ENCODE measurements at regions not wholly inside any gene's neighbourhood (a gene's known extent, or its start where the extent isn't known, plus 50 kb on each side); places are given as distances from the start of the nearest gene placed in this dataset.

DNA sequence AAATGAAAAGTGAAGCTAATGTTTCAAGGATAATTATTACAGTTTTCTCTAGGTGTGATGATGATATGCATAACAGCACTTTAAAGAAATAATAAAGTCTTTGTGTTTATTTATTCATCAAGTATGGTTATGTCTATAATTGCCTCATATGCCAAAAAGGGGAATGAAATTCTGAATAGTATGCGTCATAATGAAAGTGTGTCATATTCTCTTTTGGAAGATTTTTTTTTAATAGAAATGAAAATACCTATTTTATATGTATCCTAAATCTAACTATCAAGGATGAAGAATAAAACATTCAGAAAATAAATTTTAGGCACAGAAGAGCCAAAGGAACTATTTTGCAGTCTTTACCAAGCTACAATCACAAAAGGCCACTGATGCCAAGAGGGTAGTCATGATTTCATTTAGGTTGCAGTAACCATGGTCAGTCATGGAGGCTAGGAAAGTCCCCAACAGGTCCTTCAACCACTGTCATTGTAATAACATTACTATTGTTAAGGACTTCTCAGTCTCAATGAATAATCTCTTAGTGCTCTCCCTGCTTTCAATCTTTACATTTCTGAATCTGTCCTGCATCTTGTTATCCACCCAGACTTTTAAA is 712.5 kb downstream of the DCDC2C start:
- Mint-ChIP-seq H3K4me3 (no peak overlapping the region), H3K27ac (no peak overlapping the region), H3K36me3 (no peaks in the 10 kb centered on the region), H3K4me1 (ENCODE audit: low read depth) (no peaks in the 10 kb centered on the region), H3K27me3 (no peaks in the 10 kb centered on the region), H3K9me3 (ENCODE audit: low read depth) (peaks cover 10% of the 10 kb centered on the region)

DNA sequence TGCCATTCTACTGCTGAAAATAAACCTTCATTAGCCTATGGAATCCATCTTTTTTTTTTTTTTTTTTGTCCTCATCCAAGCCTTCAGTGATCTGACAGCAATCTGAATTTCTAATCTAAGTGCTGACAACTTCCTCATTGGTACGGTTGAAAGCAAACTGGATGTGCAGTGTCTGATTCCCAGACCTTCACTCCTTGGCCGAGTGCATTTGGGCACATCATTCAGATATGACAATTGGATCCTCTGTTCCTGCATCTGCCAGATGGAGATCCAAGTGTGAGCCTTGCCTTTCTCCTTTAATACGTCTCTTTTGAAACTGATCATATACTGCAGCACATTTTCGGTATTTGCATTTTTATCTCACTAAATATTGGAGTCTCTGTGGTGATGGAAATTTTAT is 713.1 kb downstream of the DCDC2C start:
- Mint-ChIP-seq H3K27me3 (no peaks in the 10 kb centered on the region), H3K4me3 (no peak overlapping the region), H3K4me1 (ENCODE audit: low read depth) (no peaks in the 10 kb centered on the region), H3K27ac (no peak overlapping the region), H3K9me3 (ENCODE audit: low read depth) (peaks cover 11% of the 10 kb centered on the region), H3K36me3 (no peaks in the 10 kb centered on the region)

DNA sequence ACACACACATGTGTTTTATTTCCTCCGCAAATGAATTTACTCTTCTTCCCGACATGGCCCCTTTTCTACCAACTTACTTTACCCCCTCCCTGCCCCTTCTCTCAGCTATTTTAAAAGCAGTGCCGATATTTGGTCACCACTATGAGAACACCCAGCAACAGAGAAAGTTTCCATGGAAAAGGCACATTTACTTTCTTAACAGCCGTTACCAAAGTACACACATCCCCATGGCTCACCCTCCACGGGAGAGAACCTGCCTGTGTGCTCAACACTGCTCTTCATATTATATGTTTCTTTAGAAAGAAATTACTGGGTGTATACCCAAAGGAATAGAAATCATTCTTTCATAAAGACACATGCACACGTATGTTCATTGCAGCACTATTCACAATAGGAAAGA is 714.4 kb downstream of the DCDC2C start:
- no peaks in the 10 kb centered on the region for H3K27me3 Mint-ChIP-seq
- no peaks in the 10 kb centered on the region for H3K36me3 Mint-ChIP-seq
- H3K4me1 Mint-ChIP-seq (ENCODE audit: low read depth) = no peaks in the 10 kb centered on the region
- no peak overlapping the region for H3K27ac Mint-ChIP-seq
- H3K4me3 Mint-ChIP-seq = no peak overlapping the region
- peaks cover 6% of the 10 kb centered on the region for H3K9me3 Mint-ChIP-seq (ENCODE audit: low read depth)

DNA sequence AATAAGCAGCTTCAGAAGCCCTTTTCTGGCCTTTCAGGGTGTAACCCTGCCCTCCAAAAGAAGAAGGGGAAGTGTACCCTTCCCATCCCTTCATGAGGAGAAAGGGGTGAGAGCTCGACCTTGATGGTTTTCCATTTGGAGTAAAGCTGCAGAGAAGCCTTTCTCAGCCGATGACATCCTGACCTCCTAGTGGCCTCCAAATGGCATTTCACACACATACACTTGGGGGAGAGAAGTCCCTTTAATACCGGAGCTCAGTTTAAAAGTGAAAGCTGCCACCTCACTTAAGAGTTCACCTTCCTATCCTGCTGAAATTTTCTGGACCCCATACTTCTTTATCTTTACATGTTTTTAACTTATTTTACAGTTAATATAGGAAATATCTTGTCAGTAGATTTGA is 716.7 kb downstream of the DCDC2C start:
- H3K36me3 Mint-ChIP-seq = no peaks in the 10 kb centered on the region
- H3K9me3 Mint-ChIP-seq (ENCODE audit: low read depth) = peaks cover 10% of the 10 kb centered on the region
- H3K4me1 Mint-ChIP-seq (ENCODE audit: low read depth) = no peaks in the 10 kb centered on the region
- H3K27me3 Mint-ChIP-seq = no peaks in the 10 kb centered on the region
- no peak overlapping the region for H3K4me3 Mint-ChIP-seq
- H3K27ac Mint-ChIP-seq = no peak overlapping the region

DNA sequence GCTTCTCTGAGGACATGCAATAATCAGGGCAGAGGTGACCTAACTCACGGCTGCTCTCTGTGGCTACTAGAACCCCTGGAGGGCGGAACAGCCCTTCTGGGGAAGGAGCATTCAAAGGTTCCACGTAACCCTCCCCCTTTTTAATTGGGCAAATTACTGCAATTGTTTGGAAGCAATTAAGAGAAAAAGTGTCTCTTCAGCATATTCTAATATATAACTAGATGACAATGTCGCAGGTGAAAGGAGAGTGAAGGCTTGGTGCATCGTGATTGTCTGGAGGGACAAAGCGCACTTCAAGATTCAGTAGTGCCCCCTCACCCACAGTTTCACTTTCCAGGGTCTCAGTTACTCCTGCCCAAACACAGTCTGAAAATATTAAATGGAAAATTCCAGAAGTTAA is 720.8 kb downstream of the DCDC2C start:
- Mint-ChIP-seq H3K27me3 (no peaks in the 10 kb centered on the region), H3K36me3 (no peaks in the 10 kb centered on the region)

DNA sequence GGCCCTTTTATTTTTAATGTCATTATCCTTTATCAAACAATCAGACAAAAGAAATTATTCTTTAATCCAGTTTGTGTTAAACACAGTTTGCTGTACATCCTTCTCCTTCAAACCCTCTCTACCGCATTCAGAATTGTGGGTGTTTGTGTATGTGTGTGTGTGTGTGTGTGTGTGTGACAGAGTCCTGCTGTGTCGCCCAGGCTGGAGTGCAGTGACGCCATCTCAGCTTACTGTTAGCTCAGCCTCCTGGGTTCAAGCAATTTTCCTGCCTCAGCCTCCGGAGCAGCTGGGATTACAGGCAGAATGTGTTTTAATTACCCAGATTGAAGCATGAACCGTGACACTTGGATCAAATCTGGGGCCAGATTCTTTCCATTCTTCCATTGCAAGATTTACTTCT is 723.7 kb downstream of the DCDC2C start:
- no peak overlapping the region for H3K27ac Mint-ChIP-seq
- no peaks in the 10 kb centered on the region for H3K36me3 Mint-ChIP-seq
- H3K27me3 Mint-ChIP-seq = no peaks in the 10 kb centered on the region
- no peak overlapping the region for H3K4me3 Mint-ChIP-seq
- H3K4me1 Mint-ChIP-seq (ENCODE audit: low read depth) = no peaks in the 10 kb centered on the region
- H3K9me3 Mint-ChIP-seq (ENCODE audit: low read depth) = peaks cover 4% of the 10 kb centered on the region

More for the DNA sequence above, 720.8 kb downstream of the DCDC2C start:
- no peak overlapping the region for H3K27ac Mint-ChIP-seq
- H3K9me3 Mint-ChIP-seq (ENCODE audit: low read depth) = peaks cover 7% of the 10 kb centered on the region
- H3K4me3 Mint-ChIP-seq = no peak overlapping the region
- H3K4me1 Mint-ChIP-seq (ENCODE audit: low read depth) = no peaks in the 10 kb centered on the region

DNA sequence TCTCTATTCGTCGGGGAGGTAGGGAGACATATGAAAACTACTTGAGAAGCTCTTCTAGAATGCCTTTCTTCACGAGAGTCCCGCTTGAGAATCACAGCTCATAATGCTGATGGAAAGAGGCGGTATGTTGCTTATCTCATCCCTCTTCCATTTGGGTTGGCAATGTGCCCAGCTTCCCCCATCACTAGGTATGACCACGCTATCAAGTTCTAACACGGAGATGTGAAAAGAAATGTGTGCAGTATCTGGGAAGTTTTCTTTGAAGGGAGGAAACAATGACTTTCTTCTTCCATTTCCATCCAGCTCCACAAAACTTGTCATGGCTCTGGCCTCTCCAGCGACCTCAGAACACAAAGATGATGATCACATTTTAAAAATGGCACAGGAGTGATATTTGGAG is 742.4 kb downstream of the DCDC2C start:
- no peaks in the 10 kb centered on the region for H3K27me3 Mint-ChIP-seq
- H3K4me1 Mint-ChIP-seq (ENCODE audit: low read depth) = no peaks in the 10 kb centered on the region
- H3K9me3 Mint-ChIP-seq (ENCODE audit: low read depth) = peaks cover 8% of the 10 kb centered on the region
- H3K36me3 Mint-ChIP-seq = no peaks in the 10 kb centered on the region
- H3K4me3 Mint-ChIP-seq = no peak overlapping the region
- H3K27ac Mint-ChIP-seq = no peak overlapping the region

DNA sequence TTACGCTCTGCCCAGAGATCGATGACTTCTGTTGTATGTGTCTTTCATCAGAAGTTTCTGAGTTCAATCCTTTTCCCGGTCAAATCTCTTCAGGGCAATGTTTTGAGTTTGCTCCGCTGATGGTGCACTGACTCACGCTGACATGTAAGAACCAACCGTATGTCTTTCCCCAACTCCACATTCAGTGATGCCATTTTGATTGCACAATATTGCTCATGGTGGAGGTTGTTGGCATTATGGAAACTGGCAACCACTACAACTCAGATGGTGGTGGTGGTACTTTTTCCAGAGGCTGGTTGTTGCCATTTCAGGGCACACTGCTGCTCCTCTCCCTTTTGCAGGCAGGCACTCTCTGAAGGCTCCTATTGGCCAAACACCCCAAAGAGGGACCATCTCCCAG is 751.5 kb downstream of the DCDC2C start:
- Mint-ChIP-seq H3K27me3 (no peaks in the 10 kb centered on the region), H3K27ac (no peak overlapping the region), H3K4me1 (ENCODE audit: low read depth) (no peaks in the 10 kb centered on the region), H3K36me3 (no peaks in the 10 kb centered on the region), H3K4me3 (no peak overlapping the region), H3K9me3 (ENCODE audit: low read depth) (peaks cover 9% of the 10 kb centered on the region)

DNA sequence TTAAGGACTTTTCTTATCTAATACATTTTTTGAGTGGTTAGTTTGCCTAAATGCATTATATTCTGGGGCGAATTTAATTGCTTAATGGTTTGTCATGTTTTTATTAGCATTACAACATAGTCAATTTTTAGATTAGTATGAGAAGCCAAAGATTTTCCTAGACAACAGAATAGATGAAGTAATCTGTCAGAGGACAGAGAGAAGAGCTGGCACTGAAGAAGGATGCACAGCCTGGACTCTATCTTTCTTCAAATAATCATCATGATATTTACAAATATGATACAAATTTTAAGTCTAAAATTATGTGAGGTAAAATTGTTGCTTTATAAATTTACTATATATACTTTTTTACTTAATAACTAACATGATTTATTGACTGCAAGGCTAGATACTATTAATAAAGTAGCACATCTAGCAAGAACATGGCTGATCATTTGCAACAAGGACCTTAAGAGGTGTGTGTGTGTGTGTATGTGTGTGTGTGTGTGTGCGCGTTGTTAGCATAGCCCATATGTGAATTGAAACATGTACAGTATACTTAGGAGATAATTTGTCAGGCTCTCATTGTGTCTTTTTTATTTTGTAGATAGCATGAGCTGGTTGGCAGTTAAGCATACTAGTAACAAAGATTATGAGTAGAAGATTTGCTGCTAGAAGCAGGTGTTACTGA is 752.2 kb downstream of the DCDC2C start:
- H3K27ac Mint-ChIP-seq = no peak overlapping the region
- no peaks in the 10 kb centered on the region for H3K27me3 Mint-ChIP-seq
- H3K36me3 Mint-ChIP-seq = no peaks in the 10 kb centered on the region
- H3K9me3 Mint-ChIP-seq (ENCODE audit: low read depth) = peaks cover 9% of the 10 kb centered on the region
- H3K4me3 Mint-ChIP-seq = no peak overlapping the region
- H3K4me1 Mint-ChIP-seq (ENCODE audit: low read depth) = no peaks in the 10 kb centered on the region

DNA sequence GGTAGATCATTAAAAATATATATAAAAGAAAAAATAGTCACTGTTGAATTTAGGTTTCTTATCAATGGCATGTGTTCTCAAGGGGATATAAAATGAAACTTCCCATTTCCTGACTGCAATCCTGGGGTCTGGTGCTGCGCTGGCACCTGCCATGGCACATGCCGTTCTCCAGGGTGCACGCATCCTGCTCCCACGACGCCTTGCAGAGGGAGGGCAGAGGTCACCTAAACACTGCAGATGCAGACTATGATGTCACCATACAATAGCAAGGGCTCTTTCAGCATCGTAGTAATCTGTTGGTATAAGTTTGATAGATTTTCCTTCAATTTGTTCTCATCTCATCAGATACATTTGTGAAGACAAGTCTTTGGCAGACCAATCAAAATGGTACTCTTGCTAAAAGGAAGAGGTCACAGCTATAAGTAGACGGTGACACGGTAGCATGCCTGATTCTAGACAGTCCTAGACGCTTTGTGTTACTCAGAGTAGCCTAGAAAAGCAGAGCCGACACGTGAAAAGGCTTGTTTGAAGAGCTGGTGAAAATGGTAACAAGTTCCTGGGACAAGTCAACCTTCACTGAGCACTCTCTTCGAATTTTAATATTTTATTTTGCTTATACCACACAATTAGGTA is 761.4 kb downstream of the DCDC2C start:
- H3K4me3 Mint-ChIP-seq = no peak overlapping the region
- H3K9me3 Mint-ChIP-seq (ENCODE audit: low read depth) = no peaks in the 10 kb centered on the region
- no peaks in the 10 kb centered on the region for H3K36me3 Mint-ChIP-seq
- H3K27ac Mint-ChIP-seq = no peak overlapping the region
- H3K27me3 Mint-ChIP-seq = no peaks in the 10 kb centered on the region
- no peaks in the 10 kb centered on the region for H3K4me1 Mint-ChIP-seq (ENCODE audit: low read depth)

DNA sequence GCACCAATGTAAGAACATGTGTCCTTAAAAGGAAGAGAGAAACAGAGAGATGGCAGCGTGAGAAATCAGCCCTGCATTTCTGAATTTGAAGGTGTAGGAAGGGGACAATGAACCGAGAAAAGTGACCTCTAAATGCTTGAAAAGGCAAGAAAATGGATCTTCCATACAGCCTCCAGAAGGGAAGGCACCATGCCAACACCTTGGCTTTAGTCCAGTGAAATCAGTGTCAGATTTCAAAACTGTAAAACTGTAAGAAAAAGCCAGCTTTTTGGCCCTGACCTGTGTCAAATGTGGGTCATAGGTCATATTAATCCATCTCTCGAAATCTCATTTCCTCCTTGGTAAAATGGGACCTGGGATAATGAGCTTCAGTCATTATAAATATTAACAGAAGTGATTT is 762.3 kb downstream of the DCDC2C start:
- Mint-ChIP-seq H3K27me3 (no peaks in the 10 kb centered on the region), H3K36me3 (no peaks in the 10 kb centered on the region), H3K4me3 (no peak overlapping the region), H3K9me3 (ENCODE audit: low read depth) (no peaks in the 10 kb centered on the region), H3K27ac (no peak overlapping the region), H3K4me1 (ENCODE audit: low read depth) (no peaks in the 10 kb centered on the region)

DNA sequence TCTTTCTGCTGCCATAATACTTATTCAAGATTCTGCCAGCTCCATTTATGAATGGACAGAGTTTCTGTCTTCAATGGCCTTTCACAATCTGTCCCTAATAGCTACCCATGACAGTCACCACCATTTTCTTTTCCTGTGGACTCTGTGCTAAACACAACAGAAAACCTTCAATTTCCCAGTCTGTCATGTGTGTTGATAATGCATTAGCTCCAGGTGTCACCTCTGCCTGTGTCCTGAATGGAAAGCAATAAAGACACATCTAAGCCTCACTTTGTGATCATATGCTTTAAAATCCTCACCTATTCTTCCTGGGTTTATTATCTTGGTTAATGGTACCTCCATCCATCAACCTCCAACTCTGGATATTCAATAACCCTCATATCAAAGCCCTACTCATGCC is 772.2 kb downstream of the DCDC2C start:
- H3K4me3 Mint-ChIP-seq = no peak overlapping the region
- no peaks in the 10 kb centered on the region for H3K4me1 Mint-ChIP-seq (ENCODE audit: low read depth)
- no peaks in the 10 kb centered on the region for H3K9me3 Mint-ChIP-seq (ENCODE audit: low read depth)
- no peak overlapping the region for H3K27ac Mint-ChIP-seq
- H3K27me3 Mint-ChIP-seq = no peaks in the 10 kb centered on the region
- no peaks in the 10 kb centered on the region for H3K36me3 Mint-ChIP-seq

DNA sequence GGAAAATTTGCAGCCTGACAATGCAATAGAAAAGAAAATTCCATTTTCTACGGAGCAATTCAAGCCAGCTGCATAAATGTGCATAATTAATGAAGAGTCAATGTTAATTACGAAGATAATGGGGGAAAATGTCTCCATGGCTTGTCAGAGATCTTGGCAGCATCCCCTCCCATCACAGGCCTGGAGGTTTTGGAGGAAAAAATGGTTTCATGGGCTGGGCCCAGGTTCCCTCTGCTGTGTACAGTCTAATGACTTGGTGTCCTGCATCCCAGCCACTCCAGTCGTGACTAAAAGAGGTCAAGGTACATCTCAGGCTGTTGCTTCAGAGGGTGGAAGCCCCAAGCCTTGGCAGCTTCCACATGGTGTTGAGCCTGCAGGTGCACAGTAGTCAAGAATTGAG is 779.7 kb downstream of the DCDC2C start:
- Mint-ChIP-seq H3K27me3 (no peaks in the 10 kb centered on the region), H3K9me3 (ENCODE audit: low read depth) (peaks cover 3% of the 10 kb centered on the region), H3K27ac (no peak overlapping the region), H3K36me3 (no peaks in the 10 kb centered on the region), H3K4me1 (ENCODE audit: low read depth) (no peaks in the 10 kb centered on the region), H3K4me3 (no peak overlapping the region)

DNA sequence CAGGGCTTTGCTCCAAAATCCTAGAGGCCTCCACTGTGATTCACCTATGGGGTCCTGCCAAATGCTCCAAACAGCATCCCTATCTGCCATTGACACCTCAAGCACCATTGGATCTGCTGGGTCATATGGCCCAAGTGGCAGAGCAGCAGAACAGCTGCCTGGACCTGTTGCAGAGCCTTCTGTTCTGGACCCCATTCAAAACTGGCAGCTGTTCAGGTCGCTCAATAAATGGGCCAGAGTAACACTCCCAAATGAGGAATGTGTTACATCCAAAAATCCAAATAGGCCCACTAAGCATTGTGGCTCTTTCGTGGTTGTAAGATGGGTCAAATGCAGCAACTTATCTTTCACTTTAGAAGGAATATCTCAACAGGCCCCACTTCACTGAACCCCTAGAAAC is 783.6 kb downstream of the DCDC2C start:
- Mint-ChIP-seq H3K36me3 (no peaks in the 10 kb centered on the region), H3K27me3 (no peaks in the 10 kb centered on the region), H3K4me3 (no peak overlapping the region), H3K9me3 (ENCODE audit: low read depth) (no peaks in the 10 kb centered on the region), H3K27ac (no peak overlapping the region), H3K4me1 (ENCODE audit: low read depth) (no peaks in the 10 kb centered on the region)

DNA sequence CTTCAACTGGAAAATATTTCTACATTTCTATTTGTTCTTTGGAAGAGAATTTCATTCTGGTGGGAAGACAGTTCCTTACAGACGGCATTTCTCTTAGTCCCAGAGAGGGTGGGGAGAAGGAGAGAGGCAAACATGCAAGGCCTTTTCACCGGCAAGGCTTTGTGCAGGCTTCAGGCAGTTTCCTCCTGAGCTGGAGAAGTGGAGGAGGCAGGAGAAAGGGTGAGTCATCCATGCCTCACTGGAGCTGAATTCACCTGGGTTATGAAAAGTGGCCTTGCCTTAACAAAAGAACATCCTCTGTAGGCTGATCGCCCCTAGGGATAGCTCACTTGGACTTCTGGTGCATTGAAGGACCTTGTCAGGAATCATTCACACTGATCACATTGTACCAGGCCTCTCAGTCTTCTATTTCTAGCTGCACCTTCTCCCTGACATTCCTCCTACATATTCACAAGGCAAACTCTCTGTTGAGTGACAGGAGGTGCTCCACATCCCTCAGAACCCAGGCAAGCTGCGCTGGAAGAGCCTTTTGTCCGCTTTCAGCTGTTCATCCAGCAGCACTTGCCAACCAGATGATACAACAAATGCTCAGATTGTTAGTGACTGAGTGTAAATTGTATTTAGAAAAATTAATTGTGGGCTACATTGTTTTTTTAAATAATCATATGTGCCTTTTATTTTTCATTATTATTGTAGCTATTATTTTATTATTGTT is 796.1 kb downstream of the DCDC2C start:
- Mint-ChIP-seq H3K4me3 (no peak overlapping the region), H3K27ac (no peak overlapping the region), H3K36me3 (no peaks in the 10 kb centered on the region), H3K9me3 (ENCODE audit: low read depth) (peaks cover 5% of the 10 kb centered on the region), H3K4me1 (ENCODE audit: low read depth) (no peaks in the 10 kb centered on the region), H3K27me3 (no peaks in the 10 kb centered on the region)

Measured in activated naive CD8-positive, alpha-beta T cell (primary cell).